SK-N-DZ (cell line): ENCODE measurements at regions not wholly inside any gene's neighbourhood (a gene's known extent, or its start where the extent isn't known, plus 50 kb on each side); places are given as distances from the start of the nearest gene placed in this dataset.

Experiments
- DNase-seq: peaks from one replicate; pipeline ENCODE4 v3.0.0-alpha.2; 2015; ENCODE audit warnings: low spot score

DNA sequence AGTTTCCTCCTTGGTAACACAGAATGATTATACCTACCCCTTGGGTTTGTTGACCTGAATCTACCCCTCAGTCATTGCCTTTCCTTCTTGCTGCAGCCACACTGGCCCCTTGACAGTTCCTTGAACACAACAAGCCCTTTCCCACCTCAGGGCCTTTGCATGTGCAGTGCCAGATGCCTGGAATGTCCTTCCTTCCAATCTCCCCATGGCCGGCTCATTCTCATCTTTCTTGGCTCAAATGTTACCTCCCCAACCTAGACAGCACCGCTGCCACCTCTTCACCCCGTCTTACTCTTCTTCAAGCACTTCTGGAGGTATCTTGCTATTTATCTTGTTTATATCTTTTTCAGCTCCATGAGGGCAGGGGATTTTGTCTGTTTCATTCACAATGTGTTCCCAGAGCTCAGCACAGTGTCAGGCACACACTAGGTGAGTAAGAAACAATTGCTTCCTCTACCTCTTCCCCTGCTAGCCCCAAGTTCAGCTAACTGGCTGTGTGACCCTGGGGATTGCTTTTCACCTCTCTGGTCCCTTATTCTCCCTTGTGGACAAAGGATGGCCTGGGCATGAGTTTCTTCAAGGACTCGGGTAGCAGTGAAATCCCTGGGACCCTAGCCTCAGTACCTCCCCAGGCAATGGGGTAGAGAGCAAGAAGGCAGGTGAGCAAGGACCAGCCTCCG lies 121.5 kb downstream of the CEBPB start:
- no peak for DNase-seq

DNA sequence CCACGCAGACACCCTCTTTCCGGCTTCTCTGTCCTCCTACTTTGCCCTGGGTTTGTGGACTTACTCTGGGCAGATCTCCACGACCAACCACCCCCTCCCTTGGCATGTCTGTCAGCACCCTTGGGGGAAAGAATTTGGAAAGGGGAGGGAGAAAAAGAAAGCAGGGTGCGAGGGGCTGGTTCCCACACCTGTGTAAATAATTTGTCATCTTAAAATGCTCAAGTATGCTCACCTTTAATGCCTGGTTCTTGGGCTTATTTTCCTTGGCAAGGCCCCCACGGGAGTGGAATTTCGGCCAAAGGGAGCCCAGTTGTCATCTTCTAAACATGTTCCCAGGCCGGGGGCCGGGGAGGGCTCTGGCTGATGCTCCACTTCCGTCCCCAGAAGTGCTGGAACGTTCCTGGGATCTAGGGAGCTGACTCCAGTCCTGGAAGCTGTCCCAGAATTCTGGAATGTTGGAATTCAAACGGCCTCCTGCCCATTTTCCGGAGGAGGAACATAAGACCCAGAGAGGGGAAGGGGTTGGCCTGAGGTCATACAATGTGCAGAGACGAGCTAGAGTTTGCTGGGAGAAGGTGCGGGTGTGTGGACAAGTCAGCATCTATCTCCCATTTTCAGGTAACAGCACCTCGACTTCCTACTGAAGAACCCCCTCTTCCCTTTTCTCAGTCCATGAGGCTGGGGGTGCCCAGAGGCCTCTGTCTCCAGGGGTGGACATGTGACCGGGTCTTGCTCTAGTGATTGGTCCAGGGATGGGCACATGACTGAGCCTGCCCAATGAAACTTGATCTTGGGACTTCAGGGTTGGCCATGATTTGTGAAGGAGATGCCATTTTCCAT lies 122.3 kb downstream of the CEBPB start:
- no peak for DNase-seq

DNA sequence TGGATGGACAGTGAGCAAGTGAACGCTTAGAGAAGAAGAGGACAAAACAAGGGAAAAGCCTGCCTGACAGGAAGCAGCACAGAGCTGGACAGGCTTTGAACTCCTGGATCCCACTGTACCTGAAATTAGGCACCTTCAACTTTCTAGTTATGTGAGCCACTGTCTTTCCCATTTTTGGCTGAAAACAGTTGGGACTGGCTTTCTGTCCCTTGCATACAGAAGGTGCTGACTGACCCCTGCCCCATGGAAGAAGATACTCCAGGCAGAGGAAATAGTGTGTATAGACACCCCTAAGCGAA lies 122.8 kb downstream of the CEBPB start:
- DNase-seq = no peak

DNA sequence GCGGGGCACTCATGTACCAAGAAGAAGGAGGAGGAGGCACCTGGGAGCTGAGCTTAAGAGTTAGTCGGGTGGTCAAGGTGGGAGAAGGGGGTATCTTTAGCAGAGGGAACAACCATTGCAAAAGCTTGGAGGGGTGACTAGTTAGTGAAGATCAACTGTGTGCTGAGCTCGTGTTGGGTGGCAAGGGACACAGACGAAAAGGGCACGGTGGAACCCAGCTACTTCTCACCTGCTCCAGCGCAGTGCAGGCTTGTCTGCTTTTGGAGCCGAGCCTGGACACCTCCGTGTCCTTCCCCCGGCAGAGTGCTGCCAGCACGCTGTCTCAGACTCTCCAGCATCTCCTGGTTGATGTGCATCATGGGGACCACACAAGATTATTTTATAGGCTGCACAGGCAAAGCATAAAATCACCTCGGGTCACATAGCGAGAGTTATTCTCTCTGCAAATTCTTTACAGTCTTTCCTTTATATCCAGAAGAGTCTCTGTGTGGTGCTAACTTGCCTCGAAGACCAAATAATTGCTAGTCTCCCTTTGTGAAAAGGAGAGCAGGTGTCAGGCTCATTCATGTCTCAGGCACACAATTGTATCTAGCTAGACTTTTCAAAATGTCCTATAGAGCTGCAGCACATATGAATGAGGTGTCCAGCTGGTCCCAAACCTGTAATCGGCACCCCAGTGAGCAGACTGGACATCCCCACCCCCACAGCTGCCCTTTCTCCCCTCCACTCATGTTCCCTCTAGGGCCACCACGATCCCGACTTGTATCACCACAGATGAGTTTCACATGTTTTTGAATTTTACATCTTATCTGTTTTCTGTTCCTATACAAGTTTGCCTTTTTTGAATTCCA lies 123.4 kb downstream of the CEBPB start:
- DNase-seq = no peak

DNA sequence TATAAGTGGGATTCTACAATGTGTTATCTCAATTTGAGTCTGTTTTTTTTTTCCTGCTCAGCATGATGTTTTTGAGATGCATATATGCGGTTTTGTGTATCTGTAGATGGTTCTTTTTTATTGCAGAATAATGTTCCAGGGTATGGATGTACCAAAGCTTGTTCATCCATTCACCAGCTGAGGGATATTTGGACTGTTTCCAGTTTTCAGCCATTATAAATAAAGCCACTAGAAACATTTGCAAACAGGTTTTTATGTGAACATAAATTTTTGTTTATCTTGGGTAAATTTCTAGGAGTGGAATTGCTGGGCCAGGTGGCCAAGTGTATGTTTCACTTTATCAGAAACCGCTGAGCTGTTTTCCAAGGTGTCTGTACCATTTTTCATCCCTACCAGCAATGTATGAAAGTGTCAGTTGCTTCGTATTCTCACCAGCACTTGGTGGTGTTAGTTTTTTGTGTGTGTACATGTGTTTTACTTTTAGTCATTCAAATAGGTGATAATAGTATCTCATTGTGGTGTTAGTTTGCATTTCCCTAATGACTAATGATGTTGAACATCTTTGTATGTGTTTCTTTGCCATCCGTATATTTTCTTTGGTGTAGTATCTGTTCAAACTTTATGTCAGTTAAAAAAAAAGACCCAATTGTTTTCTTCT lies 124.2 kb downstream of the CEBPB start:
- DNase-seq = no peak

DNA sequence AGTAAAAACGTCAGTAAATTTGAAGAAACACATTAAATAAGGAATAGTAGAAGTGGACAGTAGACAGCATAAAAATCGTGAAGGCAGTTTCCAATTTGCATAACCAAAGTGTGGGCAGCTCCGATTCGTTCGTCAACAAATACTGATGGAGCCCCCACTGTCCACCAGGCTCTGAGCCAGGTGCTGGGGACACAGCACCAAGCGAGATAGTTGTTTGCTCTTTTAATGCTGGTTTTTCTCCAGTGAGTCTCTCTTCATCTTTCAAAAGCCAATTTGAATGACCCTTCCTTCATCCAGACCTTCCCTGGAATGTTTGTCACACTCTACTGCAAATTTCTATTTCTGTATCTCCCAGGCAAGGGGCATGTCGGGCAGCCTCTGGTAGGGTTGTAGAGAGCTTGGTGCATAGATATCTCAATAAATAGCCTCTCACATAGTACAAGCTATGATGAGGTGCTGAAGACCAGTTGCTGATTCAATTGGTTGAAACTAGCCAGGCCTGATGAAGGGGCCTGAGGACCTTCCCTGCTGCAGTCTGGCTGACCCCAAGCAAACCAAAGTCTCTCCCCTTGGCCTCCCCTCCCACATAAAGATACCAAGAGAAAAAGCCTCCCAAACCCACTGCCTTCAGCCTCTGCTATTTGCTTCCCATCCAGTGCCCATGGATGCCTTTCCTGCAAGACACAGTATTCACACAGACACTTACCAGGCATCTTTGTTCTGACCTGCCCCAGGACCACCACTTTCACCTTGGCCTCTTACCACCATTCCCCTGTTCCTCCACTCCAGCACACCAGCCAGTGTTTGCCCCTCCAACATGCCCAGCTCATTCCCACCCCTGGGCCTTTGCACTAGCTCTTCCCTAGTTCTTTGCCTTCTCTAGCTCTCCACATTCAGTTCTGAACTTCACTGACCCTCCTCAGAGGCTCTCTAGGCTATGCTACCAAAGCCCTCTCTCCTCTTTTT lies 125.2 kb downstream of the CEBPB start:
- no peak for DNase-seq

DNA sequence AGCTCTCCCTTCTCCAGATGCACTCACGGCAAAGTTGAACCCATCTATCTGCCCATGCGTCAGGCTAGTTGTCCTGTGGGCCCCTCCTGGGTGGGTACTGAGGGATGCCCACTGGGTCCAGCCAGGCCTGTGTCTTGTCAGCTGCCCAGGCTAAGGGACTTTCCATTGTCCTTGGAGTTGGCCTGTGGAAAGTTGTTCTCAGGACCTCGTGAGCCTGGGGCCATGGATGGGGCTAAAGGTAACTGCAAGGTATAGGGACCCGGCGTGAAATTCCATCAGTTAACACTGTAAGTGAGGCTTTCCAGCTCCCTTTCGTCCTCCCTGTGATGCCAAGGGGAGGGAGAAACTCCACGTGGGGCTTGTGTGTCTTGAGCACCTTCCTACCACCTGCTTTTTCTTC lies 126.5 kb downstream of the CEBPB start:
- DNase-seq = no peak

DNA sequence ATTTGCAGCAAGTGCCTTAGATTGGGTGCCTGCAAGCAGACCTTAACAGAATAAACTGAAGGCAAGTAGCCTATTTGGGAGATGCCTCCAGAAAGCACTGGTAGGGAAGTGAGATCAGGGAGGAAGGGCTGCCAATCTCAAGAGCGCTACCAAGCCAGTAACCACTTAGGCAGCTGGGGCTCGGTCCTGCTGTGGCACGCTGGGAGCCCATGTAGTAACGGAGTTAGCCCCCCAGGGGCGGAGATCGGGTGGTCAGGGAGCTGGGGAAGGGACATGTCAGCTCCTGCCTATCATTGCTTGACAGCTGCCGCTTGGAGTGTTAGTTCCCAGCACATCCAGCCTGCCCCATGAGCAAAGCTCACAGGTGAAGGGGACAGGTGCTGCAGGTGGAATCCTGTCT lies 127.0 kb downstream of the CEBPB start:
- no peak for DNase-seq

DNA sequence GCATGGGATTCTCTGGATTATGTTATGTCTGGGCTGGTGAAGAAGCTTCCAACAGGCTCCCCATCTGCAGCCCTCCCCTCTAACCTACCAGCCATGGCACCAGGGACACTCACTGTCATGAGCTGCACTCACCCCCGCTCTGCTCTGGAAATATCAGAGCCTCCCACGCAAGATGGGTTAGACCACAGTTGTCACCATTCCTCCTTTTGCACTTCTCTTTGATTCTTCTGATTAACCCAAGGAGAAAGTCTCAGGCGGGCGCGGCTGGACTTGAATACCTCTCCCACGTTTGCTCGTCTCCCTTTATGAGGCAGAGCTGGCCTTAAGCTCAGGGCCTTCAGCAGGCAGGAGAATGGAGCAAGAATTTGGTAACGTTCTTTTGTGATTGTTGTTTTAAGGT lies 128.1 kb downstream of the CEBPB start:
- no peak for DNase-seq

DNA sequence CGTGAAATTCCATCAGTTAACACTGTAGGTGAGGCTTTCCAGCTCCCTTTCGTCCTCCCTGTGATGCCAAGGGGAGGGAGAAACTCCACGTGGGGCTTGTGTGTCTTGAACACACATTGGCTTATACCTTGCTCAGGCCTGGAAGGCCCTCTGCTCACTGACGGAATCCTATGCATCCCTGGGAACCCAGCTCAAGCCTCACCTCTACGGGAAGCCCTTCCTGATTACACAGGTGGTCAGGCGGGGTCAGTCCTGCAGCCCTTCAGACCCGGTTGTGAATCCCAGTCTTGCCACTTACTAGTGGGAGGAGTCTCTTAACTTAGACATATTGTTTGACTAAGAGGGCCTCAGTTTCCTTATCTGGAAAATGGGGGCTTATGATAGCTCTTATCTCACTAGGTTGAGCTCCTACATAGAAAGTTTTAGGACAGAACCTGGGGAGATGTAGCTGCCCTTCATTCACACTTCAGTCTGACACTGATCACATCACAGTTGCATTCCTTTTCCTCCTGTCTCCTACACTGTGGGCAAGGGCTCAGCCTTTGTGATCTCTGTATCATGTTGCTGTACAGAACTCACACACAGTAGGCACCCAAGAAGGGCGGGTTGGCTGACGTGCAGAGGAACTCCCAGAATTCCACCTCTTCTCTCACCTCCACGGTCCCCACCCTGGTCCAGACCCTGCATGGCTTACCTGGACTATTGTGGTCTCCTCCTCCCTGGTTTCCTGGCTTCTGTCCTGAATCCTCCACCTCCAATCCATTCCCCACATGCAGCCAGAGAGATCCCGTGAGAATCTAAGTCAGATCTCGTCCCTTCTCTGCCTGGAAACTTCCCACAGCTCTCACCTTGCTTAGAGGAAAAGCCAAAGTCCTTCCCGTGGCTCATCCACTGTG lies 129.6 kb downstream of the CEBPB start:
- no peak for DNase-seq

DNA sequence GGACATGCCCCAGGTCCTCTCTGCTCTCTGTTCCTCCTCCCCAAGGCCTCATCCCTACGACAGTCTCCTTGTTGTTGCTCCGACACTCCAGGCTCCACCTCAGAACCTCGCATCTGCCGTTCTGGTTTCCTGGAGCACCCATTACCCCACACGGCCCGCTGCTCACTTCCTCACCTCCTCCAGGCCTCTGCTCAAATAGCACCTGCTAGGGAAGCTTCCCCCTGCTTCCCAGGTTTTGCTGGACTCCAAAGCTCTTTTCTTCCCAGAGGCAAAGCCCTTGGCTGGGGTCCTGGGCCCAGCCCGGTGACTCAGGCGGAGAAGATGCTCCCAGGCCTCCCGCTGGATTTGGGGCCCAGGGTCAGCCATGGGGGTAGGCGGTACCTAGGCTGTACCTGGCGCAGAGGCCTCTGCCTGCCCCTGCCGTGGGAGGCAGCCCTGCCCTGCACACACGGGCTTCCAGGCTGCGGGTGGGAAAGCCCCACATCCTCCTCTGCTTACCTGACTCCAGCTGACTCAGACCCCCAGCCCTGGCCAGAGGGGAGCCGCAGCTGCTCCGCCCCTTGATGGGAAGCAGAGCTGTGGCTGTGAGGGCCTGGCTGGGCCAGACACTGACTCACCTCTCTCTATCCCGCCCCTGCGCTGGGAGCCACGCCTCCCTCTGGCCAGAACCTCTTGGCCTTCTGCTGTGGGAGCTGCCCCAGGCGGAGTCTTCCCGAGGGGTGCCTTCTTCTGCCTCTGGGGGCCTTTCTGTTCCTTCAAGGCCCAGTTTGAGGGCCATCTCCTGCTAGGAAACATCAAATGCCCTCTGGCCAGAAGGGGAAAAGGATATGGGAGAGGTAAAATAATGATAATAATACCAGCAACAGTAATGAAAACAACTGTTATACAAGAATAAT lies 130.5 kb downstream of the CEBPB start:
- DNase-seq = peak; percentile 73

DNA sequence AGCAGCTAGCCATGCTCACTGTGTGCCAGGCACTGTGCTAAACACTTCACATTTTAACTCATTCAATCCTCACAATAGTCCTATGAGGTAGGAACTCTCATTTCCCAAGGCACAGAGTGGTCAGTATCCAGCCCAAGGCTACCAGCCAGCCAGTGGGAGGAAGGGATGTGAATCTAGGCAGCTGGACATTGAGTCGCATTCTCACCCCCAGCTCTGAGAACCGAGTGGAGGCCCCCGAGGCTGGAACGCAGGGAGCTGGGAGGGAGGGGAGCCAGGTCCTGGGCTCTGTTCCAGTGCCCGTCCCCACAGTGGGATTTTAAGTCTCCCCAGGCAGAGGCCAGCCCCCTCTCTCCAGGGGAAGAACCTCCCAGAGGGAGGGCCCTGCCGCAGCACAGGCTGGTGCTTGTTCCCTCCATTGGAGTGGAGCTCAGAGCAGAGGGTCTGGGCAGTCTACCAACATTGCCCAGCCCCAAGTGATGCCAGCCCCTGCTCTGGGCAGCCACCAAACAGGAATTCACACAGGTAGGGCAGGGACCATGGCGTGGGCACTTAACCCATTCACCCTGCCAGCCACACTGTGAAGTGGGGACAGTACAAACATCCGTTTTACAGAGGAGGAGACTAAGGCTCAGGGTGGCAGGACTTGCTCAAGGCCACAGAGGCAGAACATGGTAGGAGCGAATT lies 131.3 kb downstream of the CEBPB start:
- DNase-seq = no peak

DNA sequence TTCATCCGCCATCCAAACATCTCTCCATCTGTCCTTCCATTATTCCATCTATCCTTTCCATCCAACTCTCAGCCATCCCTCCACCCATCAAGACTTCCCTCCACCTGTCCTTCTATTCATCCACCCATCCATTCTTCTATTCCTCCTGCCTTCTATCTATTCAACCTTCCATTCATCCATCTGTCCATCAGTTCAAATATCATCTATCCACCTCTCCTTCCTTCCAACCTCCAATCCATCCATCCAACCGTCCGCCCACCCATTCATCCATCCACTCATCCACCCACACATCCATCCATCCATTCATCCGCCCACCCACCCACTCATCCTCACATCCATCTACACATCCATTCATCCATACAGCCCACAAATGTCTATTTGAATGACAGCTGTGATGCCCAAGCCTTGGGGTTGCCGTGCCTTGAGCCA lies 132.1 kb downstream of the CEBPB start:
- no peak for DNase-seq

DNA sequence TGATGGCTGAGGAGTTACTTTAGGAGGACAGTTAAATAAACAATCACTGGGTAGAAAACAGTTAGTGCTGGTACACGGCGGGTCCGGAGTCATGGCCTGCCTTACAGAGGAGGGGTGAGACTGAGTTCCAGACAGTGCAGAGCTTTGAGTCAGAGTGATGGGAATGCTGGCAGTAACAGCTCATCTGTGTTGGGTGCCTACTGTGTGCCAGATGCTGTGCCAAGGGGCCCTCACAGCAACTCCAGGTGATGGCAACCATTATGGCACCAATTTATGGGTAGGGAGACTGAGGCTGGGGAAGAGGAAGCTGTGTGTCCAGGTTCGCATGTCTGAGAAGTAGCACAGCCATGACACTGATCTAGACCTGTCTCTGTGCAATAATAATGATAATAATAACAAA lies 132.6 kb downstream of the CEBPB start:
- no peak for DNase-seq

DNA sequence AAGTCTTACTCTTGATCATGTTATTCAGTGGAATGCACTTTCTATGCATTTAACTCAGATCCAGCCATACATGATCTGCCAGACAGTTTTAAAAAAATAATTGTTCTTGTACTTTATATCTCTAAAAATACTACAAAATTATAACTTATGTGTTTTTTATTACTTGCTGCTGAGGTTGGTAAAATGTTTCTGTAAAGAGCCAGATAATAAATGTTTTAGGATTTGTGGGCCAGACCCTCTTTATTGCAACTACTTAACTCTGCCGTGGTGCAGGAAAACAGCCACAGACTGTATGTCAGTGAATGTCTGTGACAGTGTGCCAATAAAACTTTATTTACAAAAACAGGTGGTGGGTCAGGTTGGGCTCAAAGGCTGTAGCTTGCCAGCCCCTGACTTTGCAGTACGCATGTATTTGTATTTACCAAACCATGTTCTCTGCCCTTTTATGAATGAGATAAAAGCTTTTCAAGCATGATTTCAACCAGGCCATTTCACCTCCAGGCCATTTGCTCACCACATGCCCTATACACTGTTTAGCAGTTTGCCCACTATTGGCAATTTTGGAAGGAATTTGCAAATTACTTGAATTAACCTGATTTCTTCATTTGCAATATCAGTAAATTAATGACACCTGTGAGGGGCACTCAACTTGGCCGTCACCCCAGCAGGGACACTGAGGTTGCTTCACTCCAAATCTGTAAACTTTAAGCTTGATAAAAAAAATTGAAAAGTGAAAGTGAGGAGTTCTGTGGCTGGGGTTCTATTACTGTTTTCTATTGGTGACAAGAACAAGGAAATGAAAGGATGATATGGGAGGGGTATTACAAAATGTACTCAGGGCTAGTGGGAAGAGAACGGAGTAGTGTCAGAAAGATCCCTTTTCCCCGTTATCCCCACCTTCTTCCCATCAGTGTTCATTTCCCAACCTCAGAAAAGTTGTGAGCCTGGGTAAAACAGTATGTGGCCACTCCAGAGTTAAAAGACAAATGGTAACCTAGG lies 133.4 kb downstream of the CEBPB start:
- no peak for DNase-seq

DNA sequence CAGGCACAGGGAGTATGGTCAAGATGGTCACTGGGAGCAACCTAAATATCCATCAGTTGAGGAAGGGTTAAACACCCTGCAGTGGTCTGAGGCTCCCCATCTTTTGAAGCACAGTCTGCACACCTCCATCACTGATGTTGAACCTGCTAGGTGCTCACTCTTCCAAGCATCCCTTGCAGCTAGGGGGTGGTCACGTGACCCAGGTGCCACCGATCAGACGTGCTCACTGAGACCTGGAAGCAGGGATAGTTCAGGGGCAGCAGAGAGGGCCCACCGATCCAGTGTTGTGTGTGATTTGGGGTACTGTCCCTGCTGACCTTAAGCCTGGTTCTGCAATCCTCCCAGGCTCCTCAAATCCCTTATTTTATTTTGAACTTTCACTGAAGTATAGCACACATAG lies 134.6 kb downstream of the CEBPB start:
- no peak for DNase-seq

DNA sequence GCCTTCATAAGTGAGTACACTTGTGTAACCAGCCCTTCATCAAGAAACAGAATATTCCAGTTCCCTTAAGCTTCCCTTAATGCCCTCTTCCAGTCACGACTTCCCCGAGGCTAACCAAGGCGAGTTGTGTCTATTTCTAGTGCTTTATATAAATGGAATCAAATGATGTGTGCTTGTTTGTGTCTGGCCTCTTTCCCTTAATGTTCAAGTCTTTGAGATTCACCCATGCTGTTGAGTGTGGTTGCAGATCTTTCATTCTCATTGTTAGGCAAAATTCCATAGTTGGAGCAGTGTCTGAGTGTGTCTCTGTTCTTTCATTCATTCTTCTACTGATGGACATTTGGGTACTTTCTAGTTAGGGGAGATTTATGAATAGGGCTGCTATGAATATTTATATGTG lies 135.0 kb downstream of the CEBPB start:
- no peak for DNase-seq
